Mesenchymal stem cell (in vitro differentiated cells and primary cell): ENCODE measurements at regions not wholly inside any gene's neighbourhood (a gene's known extent, or its start where the extent isn't known, plus 50 kb on each side); places are given as distances from the start of the nearest gene placed in this dataset.

Experiments
- DNase-seq: peaks from one replicate; pipeline ENCODE4 v3.0.0-alpha.2; 2013
- H2AFZ ChIP-seq: one replicate; pipeline ENCODE4 v1.6.1; 2013; ENCODE audit warnings: low read depth, mild to moderate bottlenecking, control low read depth, inconsistent platforms, low read length, moderate library complexity
- H2AK5ac ChIP-seq: 2 replicates; pipeline ENCODE4 v1.6.1; 2013; ENCODE audit warnings: low read length, moderate library complexity, mild to moderate bottlenecking, inconsistent platforms; ENCODE audit not compliant: severe bottlenecking
- H2BK120ac ChIP-seq: one replicate; pipeline ENCODE4 v1.6.1; 2013; ENCODE audit warnings: low read depth, mild to moderate bottlenecking, inconsistent platforms, low read length, moderate library complexity
- H2BK12ac ChIP-seq, 2 experiments: one replicate each; pipeline ENCODE4 v1.6.1; 2013; ENCODE audit warnings: inconsistent platforms in 2 of 2, low read length in 2 of 2, mild to moderate bottlenecking in 2 of 2, moderate library complexity in 2 of 2, control low read depth in 1 of 2
- H2BK15ac ChIP-seq: one replicate; pipeline ENCODE4 v1.6.1; 2013; ENCODE audit warnings: mild to moderate bottlenecking, low read depth, inconsistent platforms; ENCODE audit not compliant: poor library complexity, severe bottlenecking
- H2BK5ac ChIP-seq: 2 replicates; pipeline ENCODE4 v1.6.1; 2013; ENCODE audit warnings: low read depth, mild to moderate bottlenecking, low read length, control low read depth, inconsistent platforms; ENCODE audit not compliant: poor library complexity, severe bottlenecking
- H3K14ac ChIP-seq, 2 experiments: one replicate each; pipeline ENCODE4 v1.6.1; 2013; ENCODE audit warnings: inconsistent platforms in 2 of 2, low read length in 2 of 2, control low read depth in 1 of 2, mild to moderate bottlenecking in 1 of 2, moderate library complexity in 1 of 2
- H3K18ac ChIP-seq, 2 experiments: one replicate each; pipeline ENCODE4 v1.6.1; 2013; ENCODE audit warnings: inconsistent platforms in 2 of 2, low read length in 2 of 2, control low read depth in 1 of 2, low read depth in 1 of 2, mild to moderate bottlenecking in 1 of 2
- H3K23ac ChIP-seq, 2 experiments: one replicate each; pipeline ENCODE4 v1.6.1; 2013; ENCODE audit warnings: inconsistent platforms in 2 of 2, low read length in 2 of 2, mild to moderate bottlenecking in 2 of 2, moderate library complexity in 2 of 2, control low read depth in 1 of 2
- H3K27ac ChIP-seq: 2 replicates; pipeline ENCODE4 v1.5.1; 2013; ENCODE audit warnings: mild to moderate bottlenecking, moderate library complexity, low read length, control low read depth, inconsistent platforms; ENCODE audit not compliant: poor library complexity, severe bottlenecking
- H3K27me3 ChIP-seq, 2 experiments: 2 replicates each; pipeline versions ENCODE4 v1.6.1 to v1.7.0; 2013; ENCODE audit warnings: low read length in 2 of 2, mild to moderate bottlenecking in 2 of 2, moderate library complexity in 2 of 2, control low read depth in 1 of 2, inconsistent platforms in 1 of 2; ENCODE audit not compliant: control insufficient read depth in 1 of 2, insufficient read depth in 1 of 2
- H3K36me3 ChIP-seq, 2 experiments: 2 replicates each; pipeline versions ENCODE4 v1.6.1 to v1.7.0; 2013; ENCODE audit warnings: low read length in 2 of 2, control low read depth in 1 of 2, inconsistent platforms in 1 of 2, low read depth in 1 of 2, mild to moderate bottlenecking in 1 of 2; ENCODE audit not compliant: insufficient read depth in 2 of 2, control insufficient read depth in 1 of 2
- H3K4ac ChIP-seq, 2 experiments: one replicate each; pipeline ENCODE4 v1.6.1; 2013; ENCODE audit warnings: inconsistent platforms in 2 of 2, low read length in 2 of 2, mild to moderate bottlenecking in 2 of 2, moderate library complexity in 2 of 2, control low read depth in 1 of 2, low read depth in 1 of 2
- H3K4me1 ChIP-seq: 2 replicates; pipeline ENCODE4 v1.6.1; 2013; ENCODE audit warnings: low read depth, low read length, control low read depth; ENCODE audit not compliant: control insufficient read depth, insufficient read depth
- H3K4me2 ChIP-seq: 2 replicates; pipeline ENCODE4 v1.6.1; 2013; ENCODE audit warnings: low read length, mild to moderate bottlenecking, inconsistent platforms; ENCODE audit not compliant: poor library complexity, severe bottlenecking
- H3K4me3 ChIP-seq, 2 experiments: 2 replicates each; pipeline versions ENCODE4 v1.5.1 to v1.7.0; 2013; ENCODE audit warnings: low read length in 2 of 2, mild to moderate bottlenecking in 2 of 2, control low read depth in 1 of 2, low read depth in 1 of 2; ENCODE audit not compliant: insufficient read depth in 1 of 2
- H3K79me1 ChIP-seq: replicated peaks from 2 replicates; pipeline ENCODE4 v1.6.1; 2013; ENCODE audit warnings: mild to moderate bottlenecking, control low read depth, low read length, inconsistent platforms; ENCODE audit not compliant: poor library complexity, severe bottlenecking
- H3K9ac ChIP-seq: 2 replicates; pipeline ENCODE4 v1.7.0; 2013; ENCODE audit warnings: mild to moderate bottlenecking, low read length, moderate library complexity
- H3K9me3 ChIP-seq: 2 replicates; pipeline ENCODE4 v1.7.0; 2013; ENCODE audit warnings: mild to moderate bottlenecking, low read length; ENCODE audit not compliant: control insufficient read depth
- H4K8ac ChIP-seq: one replicate; pipeline ENCODE4 v1.6.1; 2013; ENCODE audit warnings: inconsistent platforms, mild to moderate bottlenecking, low read length, moderate library complexity
- H4K91ac ChIP-seq: one replicate; pipeline ENCODE4 v1.6.1; 2013; ENCODE audit warnings: mild to moderate bottlenecking, low read length, inconsistent platforms
- WGBS: methylation state at CpG from one replicate; pipeline ENCODE4 v1.1.7; 2013; ENCODE audit warnings: mixed read lengths; 5-methylcytosine and 5-hydroxymethylcytosine counted together

DNA sequence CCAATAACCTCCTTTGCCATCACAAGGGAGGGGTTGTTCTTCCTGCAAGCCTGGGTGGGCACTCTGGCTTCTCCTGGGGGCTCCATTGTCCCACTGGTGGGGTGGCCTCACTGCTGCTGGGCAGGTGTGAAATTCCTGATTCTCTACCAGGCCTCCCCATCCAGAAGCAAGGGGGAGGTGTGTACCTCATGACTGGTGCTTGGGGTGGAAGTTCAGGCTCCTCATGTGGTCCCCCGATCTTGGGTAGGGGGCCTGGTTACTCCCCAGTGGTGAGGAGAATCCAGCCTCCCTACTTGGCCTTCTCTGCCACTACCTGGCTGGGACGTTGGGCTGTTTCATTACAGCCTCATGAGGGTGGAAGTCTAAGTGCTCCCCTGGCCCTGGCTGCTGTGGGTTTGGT, 433.9 kb downstream of the IRX2 start:
- peaks cover 15% of the 10 kb centered on the region for H3K9me3 ChIP-seq
- H4K91ac ChIP-seq = no peak overlapping the region
- H3K23ac ChIP-seq = no peak overlapping the region
- no peaks in the 10 kb centered on the region for H3K27me3 ChIP-seq
- H3K4me1 ChIP-seq = no peaks in the 10 kb centered on the region
- no peak overlapping the region for H3K4me3 ChIP-seq
- H3K4me2 ChIP-seq = no peak overlapping the region
- WGBS = 54% methylated on average over 2 of the region's 2 CpGs
- H2BK120ac ChIP-seq = no peak overlapping the region
- H3K36me3 ChIP-seq = no peaks in the 10 kb centered on the region
- H2AK5ac ChIP-seq = no peak overlapping the region
- H3K18ac ChIP-seq = no peak overlapping the region
- no peak overlapping the region for H2AFZ ChIP-seq
- H3K27ac ChIP-seq = no peak overlapping the region
- no peak overlapping the region for H2BK12ac ChIP-seq
- H3K14ac ChIP-seq = no peak overlapping the region
- H2BK5ac ChIP-seq = no peak overlapping the region
- no peak overlapping the region for H4K8ac ChIP-seq
- no peak overlapping the region for H3K4ac ChIP-seq
- DNase-seq = no peak
- no peaks in the 10 kb centered on the region for H3K79me1 ChIP-seq
- no peak overlapping the region for H3K9ac ChIP-seq
- H2BK15ac ChIP-seq = no peak overlapping the region

DNA sequence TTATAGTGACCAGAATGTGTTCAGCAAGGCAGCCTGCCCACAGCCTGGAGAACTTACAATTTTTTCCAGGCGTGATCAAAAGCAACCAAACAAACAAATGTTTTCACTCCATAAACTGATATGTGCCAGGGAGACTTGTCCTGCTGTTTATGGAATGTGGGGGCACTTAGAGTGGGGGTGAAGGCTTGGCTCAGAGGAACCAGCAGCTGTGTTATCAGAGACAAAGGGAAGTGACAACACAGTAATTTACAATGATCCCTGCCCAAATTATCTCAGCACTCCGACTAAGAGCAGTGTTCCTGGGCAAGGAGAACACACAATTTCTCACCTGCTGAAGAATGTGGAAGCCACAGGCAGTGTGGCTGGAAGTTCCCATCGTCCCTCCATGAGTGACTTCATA, 429.1 kb upstream of the IRX4 start:
- Histone ChIP-seq H2BK120ac (no peak overlapping the region), H3K4me1 (no peaks in the 10 kb centered on the region), H2BK15ac (no peak overlapping the region), H3K18ac (no peak overlapping the region), H3K27ac (no peak overlapping the region), H3K4ac (no peak overlapping the region), H3K9me3 (peaks cover 19% of the 10 kb centered on the region), H4K91ac (no peak overlapping the region), H3K23ac (no peak overlapping the region), H3K14ac (no peak overlapping the region), H3K4me2 (no peak overlapping the region), H2AFZ (no peak overlapping the region), H3K79me1 (no peaks in the 10 kb centered on the region), H3K4me3 (no peak overlapping the region), H2BK5ac (no peak overlapping the region), H2BK12ac (no peak overlapping the region), H2AK5ac (no peak overlapping the region), H3K27me3 (no peaks in the 10 kb centered on the region), H4K8ac (no peak overlapping the region), H3K36me3 (no peaks in the 10 kb centered on the region), H3K9ac (no peak overlapping the region)
- 20% methylated on average over 2 of the region's 3 CpGs for WGBS
- DNase-seq = no peak

DNA sequence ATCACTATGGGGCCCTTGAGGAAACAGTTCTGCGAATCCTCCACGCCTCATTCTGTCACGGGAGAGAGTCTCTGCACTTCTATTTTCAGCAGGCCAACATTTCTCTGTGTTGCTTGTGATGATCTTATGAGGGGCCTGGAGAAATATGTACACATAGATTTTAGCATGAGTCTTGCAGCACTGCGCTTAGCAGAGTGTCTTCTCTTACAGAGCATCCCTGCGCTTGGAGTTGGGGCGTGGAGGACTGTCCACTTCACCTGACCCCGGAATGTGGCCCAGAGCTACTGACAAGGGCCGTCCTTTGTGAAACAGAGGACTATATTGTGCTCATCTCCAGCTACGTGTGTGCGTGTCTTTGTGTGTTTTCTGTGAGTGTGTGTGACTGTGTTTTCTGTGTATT, 428.2 kb upstream of the IRX4 start:
- Histone ChIP-seq H2AK5ac (no peak overlapping the region), H3K27me3 (no peaks in the 10 kb centered on the region), H3K18ac (no peak overlapping the region), H3K4me3 (no peak overlapping the region), H3K27ac (no peak overlapping the region), H3K4me2 (no peak overlapping the region), H2BK120ac (no peak overlapping the region), H3K79me1 (no peaks in the 10 kb centered on the region), H2BK5ac (no peak overlapping the region), H3K4ac (no peak overlapping the region), H3K9ac (no peak overlapping the region), H3K23ac (no peak overlapping the region), H3K9me3 (peaks cover 15% of the 10 kb centered on the region), H3K36me3 (no peaks in the 10 kb centered on the region), H2BK15ac (no peak overlapping the region), H4K8ac (no peak overlapping the region), H2AFZ (no peak overlapping the region), H3K4me1 (no peaks in the 10 kb centered on the region), H3K14ac (no peak overlapping the region), H4K91ac (no peak overlapping the region), H2BK12ac (no peak overlapping the region)
- WGBS = 86% methylated on average over 10 of the region's 10 CpGs
- no peak for DNase-seq

DNA sequence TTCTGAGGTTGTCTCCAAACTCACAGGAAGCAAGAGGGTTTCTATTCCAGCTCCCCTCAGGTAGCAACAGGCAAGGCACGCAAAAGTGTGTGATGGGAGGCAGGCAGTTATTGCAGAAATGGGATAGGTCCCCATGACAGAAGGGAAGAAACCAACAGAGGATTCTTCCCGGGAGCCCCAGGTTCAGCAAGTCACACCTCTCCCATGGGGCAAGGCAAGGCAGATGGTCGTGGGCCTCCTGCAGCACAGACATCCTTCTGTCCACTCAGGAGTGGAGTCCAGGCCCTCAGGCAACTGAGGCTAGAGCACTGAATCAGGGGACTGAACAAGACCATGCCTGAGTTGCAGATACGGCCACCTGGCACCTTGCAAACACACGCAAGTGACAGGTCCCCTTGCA, 424.9 kb upstream of the IRX4 start:
- Histone ChIP-seq H3K18ac (no peak overlapping the region), H2BK120ac (no peak overlapping the region), H2BK15ac (no peak overlapping the region), H3K4me1 (no peaks in the 10 kb centered on the region), H2BK5ac (no peak overlapping the region), H3K23ac (no peak overlapping the region), H3K79me1 (no peaks in the 10 kb centered on the region), H3K27ac (no peak overlapping the region), H3K36me3 (no peaks in the 10 kb centered on the region), H3K27me3 (no peaks in the 10 kb centered on the region), H3K9me3 (peaks cover 7% of the 10 kb centered on the region), H4K8ac (no peak overlapping the region), H3K4me2 (no peak overlapping the region), H2AK5ac (no peak overlapping the region), H3K4me3 (no peak overlapping the region), H2AFZ (no peak overlapping the region), H2BK12ac (no peak overlapping the region), H3K14ac (no peak overlapping the region), H4K91ac (no peak overlapping the region), H3K9ac (no peak overlapping the region), H3K4ac (no peak overlapping the region)
- no peak for DNase-seq
- 88% methylated on average over 5 of the region's 5 CpGs for WGBS
